HG02759 (cell line): ENCODE measurements at regions not wholly inside any gene's neighbourhood (a gene's known extent, or its start where the extent isn't known, plus 50 kb on each side); places are given as distances from the start of the nearest gene placed in this dataset.

Experiments used
- ATAC-seq: cut with Tn5 transposase; IDR thresholded peaks from one replicate; pipeline ENCODE4 v1.9.1; 2021; ENCODE audit warnings: mild to moderate bottlenecking, moderate library complexity; ENCODE audit not compliant: unreplicated experiment

- ATAC-seq: no peak
Measured at GRCh38 chr15:39290711-39291435, 290.0 kb upstream of the THBS1 start.

GRCh38 chr15:39291690-39292089 lies 289.2 kb upstream of the THBS1 start:
- no peak for ATAC-seq

DNA sequence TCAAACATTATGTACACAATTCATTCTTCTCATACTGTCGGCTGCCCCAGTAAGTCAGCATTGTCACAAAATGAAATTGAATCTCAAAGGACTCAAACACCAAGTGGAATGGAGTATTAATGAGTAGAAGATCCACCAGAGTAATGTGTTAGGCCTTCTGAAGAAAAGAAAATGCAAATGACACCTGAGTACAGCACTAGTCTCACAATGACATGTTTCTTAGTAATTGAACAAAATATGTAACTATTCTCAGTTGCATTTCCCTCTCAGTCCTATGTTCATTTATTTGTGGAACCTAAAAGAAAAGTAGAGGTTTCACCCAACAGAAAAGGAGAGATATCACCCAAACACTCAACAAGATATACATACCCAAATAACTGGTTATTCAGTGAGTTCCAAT lies 283.9 kb upstream of the THBS1 start:
- no peak for ATAC-seq

GRCh38 chr15:39298271-39298962 lies 282.5 kb upstream of the THBS1 start:
- ATAC-seq: no peak

DNA sequence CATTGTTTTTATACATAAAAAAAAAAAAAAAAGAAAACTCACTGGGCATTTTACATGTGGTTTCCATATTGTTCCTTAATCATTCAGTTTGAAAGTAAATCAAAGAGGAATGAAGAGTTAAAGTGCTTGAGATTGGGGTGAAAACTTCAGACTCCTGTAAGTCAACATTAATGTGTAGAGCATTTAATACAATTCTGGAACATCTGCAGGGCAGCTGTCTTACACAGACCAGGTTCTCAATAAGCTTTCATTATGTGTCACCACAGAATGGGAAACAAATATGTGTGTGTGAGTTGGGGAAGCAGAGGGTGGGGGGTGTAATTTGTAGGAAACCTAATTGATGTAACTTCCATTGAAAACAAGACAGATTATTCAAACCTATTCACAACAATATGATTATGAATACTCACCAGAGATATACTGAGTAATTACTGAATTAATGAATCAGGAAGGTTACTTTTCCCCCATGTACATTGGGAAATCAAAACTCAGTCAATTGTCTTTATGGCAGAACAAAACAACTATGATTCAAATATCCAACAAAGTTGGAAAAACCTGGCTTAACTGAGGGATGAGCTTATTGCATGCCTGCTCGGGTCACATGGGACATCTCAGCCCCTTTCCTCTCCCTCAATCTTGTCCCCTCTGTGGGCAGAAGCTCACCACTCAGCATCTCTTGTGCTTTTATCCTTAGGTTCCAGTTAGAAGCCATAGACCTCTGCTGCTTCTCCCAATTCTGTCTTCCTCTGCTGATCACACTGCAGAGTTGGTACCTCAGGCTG lies 281.2 kb upstream of the THBS1 start:
- ATAC-seq: no peak

DNA sequence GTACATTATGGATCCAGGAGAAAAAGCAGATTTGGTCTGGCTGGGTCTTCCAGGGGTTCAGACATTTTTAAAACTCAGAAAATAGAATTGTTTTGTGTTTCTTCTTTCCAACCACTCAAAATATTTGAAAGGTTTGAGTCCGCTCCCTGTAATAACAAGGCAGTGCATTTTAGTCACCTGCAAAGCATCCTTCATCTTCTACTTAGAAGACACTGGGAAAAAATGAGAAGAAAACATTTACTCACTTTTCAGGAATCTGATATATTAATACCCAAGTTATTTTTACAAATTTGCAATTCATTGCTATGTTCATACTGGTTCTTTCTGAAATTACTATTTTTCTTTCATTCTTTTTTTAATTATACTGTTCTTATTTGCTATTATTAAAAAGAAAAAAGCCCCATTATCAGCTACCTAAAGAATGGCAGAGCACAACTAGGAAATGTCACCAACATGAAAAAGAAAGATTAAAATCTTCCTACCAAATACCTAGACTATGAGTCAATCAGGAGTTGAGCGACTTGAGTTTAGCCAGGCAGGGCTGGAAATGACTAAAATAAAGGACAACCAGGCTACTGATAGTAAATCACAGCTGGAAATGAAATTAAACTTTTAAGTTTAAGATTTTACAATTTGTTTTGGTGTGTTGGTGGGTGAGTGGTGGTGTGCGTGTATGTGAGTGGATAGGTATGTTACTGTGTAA lies 280.3 kb upstream of the THBS1 start:
- no peak for ATAC-seq

DNA sequence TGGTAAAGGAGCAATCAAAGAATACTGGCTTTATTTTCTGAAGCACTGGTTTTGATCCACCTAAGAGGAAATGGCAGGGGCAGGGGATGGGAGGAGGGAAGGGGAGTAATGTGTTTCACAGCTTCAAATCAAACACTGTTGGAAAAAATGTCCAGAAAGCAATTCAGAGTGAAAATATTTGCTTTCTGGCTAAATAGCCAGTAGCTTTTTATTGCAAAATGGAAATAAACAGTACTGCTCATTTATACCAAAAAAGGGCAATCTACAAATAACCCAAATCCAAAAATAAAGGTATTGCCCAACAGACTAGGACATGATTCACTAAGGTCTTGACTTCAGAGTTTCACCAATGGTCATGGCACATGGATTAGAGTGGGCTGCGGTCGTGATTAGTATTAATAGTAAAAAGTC lies 279.3 kb upstream of the THBS1 start:
- no peak for ATAC-seq

DNA sequence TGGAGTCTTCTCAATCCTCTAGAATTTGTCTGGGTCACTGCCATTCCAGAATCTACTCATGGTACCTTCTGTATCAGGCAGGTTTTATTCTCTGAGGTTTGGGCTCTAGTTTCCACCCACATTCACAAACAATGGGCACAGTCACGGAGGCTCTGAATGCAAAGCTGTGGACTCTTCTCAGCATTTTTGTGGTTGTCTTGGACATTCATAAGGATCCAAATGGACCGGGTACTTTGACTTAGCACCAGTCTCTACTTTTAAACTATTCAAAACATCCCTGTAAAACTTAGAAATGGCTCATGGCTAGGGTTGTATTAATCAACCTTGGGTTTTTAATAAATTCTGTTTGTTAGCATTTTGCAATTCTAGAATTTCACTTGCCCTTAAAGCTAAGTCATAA lies 277.9 kb upstream of the THBS1 start:
- no peak for ATAC-seq

- no peak for ATAC-seq
Measured at GRCh38 chr15:39304201-39304841, 276.6 kb upstream of the THBS1 start.

GRCh38 chr15:39304931-39305728 lies 275.7 kb upstream of the THBS1 start:
- no peak for ATAC-seq

- no peak for ATAC-seq
Measured at GRCh38 chr15:39310633-39311032, 270.2 kb upstream of the THBS1 start.

GRCh38 chr15:39312984-39313383 lies 267.9 kb upstream of the THBS1 start:
- peak; percentile 78 for ATAC-seq

DNA sequence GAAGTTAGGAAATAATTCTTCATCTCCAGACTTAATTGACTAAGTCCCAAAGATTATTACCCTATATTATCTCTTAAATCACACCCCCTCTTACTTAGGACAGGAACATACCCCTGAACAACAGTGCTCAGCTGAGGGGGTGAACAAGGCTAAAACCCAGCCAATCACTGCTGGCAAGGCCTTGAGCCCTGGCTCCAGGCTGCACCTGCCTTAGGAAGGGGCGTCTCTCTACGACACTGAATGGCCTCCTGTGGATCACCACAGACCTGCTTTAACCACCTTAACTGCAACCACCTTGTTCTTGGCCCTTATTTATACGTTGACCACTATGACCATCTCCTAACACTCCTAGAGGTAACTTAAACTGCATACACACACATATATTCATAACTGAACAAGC lies 267.4 kb upstream of the THBS1 start:
- ATAC-seq: no peak

GRCh38 chr15:39313881-39314280 lies 267.0 kb upstream of the THBS1 start:
- no peak for ATAC-seq

GRCh38 chr15:39315206-39315850 lies 265.6 kb upstream of the THBS1 start:
- ATAC-seq: no peak

DNA sequence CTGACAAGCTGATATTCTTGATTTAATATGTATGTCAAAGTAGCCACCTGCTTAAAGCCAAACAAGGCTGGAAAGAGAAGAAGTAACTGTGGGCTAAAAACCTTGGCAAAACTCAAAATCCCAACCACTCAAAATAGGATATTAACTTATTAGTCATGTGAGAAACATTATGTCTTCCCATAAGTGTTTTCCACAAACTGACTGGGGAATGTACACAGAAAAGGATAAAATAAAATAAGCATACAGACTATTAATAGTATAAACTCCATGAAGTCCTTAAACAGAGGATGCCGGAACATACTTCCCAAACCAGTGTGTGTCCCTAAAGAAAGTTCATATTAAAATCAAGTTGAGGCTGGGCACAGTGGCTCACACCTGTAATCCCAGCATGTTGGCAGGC lies 263.7 kb upstream of the THBS1 start:
- ATAC-seq: no peak

- no peak for ATAC-seq
Measured at GRCh38 chr15:39318231-39318630, 262.6 kb upstream of the THBS1 start.

- no peak for ATAC-seq
Measured at GRCh38 chr15:39320355-39320754, 260.5 kb upstream of the THBS1 start.

DNA sequence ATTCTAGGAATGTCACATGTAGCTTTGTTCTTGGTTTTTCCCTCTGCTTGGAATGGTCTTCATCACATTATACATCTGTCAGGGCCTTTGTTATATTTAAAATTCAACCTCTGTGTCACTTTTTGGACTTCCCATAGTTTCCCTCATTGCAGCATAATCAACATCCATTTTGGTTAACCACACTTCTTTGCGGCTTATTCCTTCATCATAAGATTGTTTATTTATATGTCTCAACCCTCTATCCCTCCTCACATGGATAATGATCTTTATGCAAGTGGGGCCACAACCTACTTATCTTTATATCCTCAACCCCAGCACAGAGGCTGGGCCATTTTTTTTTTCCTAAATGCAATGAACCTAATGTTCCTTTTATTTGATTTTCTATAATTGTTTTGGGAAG lies 260.0 kb upstream of the THBS1 start:
- no peak for ATAC-seq
